Gastrocnemius medialis (tissue), 4 donors: ENCODE measurements at regions not wholly inside any gene's neighbourhood (a gene's known extent, or its start where the extent isn't known, plus 50 kb on each side); places are given as distances from the start of the nearest gene placed in this dataset.

ENCODE experiments used
- CTCF ChIP-seq, 5 experiments: fragments of 450-650 bp in 3 of 5; fragments of 200-600 bp in 2 of 5; sonication (generic) in 2 of 5; IDR thresholded peaks in 4 of 5; conservative IDR thresholded peaks in 1 of 5; 1 replicate in 4 of 5; 2 replicates in 1 of 5; pipeline ENCODE4 v1.5.1; 2016 to 2019; ENCODE audit warnings: antibody characterized with exemption in 5 of 5, mild to moderate bottlenecking in 3 of 5, moderate library complexity in 3 of 5
- POLR2A ChIP-seq, 2 donors: fragments of 450-650 bp; IDR thresholded peaks; one replicate each; pipeline ENCODE4 v1.6.1; 2017; ENCODE audit warnings: antibody characterized with exemption in 2 of 2, mild to moderate bottlenecking in 2 of 2, moderate library complexity in 2 of 2

DNA sequence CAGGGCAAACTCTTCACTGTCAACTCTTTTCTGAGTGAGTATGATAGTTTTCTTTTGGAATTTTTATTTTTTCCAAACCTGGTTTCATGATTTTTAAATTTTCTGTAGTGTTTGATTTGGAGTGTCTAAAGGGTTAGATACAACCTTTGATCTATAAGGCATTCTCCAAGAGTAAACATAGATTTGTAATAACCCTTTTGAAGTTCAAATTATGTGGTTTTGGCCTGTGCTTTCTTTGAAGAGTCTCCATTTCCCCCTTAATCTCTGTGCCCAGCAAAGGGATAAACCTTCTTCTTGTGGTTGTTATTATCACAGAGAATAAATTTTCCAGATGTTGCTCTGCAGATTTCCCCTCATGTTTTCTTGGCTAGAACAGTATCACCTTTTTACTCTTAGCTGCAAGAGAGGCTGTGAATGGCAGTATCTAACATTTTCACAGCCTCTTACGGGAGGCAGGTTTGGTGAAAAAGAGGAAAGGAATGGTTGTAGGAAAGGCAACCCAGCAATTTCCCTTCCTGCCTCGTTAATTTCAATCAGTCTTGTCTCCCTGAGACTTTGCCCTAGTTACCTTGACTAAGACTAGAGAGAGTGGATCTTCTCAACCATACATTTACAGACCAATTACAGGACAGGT is 83.3 kb upstream of the AKIRIN2 start:
- no peak for TF ChIP-seq CTCF (IDR thresholded peaks at IDR 0.05 in 4 of 5, conservative IDR thresholded peaks at IDR 0.05 in 1 of 5)
- no peak for TF ChIP-seq POLR2A (IDR thresholded peaks at IDR 0.05)
